ENCODE measurements at regions not wholly inside any gene's neighbourhood (a gene's known extent, or its start where the extent isn't known, plus 50 kb on each side); places are given as distances from the start of the nearest gene placed in this dataset.

DNA sequence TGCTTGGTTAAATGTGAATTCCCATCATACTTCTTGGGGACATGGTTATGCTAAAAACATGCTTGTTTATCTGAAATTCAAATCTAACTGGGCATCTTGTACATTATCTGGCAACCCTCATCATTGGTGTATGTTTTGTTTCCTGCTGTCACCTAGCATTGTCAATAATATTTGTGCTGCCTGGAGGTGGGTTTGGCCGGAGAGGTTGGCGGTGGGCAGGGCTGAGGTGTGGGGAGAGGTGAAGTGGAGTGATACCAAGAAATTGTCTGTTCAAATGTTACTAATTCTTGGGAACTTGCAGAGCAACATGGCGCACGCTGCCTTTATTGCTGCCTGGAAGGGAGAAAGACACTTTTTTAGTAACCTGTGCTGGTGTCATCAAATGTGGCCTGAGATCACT is 280.5 kb downstream of the VRK1 start:
- Mint-ChIP-seq H3K36me3 (ENCODE audit: insufficient read depth, unreplicated experiment) (no peaks in the 10 kb centered on the region), H3K9me3 (ENCODE audit: unreplicated experiment) (no peaks in the 10 kb centered on the region), H3K27ac (ENCODE audit: unreplicated experiment) (no peak overlapping the region), H3K4me1 (ENCODE audit: low read depth, unreplicated experiment) (no peaks in the 10 kb centered on the region), H3K27me3 (ENCODE audit: insufficient read depth, unreplicated experiment) (peaks cover 10% of the 10 kb centered on the region), H3K4me3 (ENCODE audit: unreplicated experiment) (no peak overlapping the region)
- H3K36me3 ChIP-seq (ENCODE audit: control insufficient read depth, insufficient read depth, low read length): no peaks in the 10 kb centered on the region
- BruUV-seq (replicated peaks): no TSS peak
- H3K4me1 ChIP-seq: no peaks in the 10 kb centered on the region
- intact Hi-C loops (cut with micrococcal nuclease; ENCODE audit: unreplicated experiment): no loop called here
- H3K9me3 ChIP-seq: no peaks in the 10 kb centered on the region
- DNase-seq: no peak
- ChIA-PET CTCF (no interaction called here), POLR2A (no interaction called here)
- H3K27me3 ChIP-seq (replicated peaks; ENCODE audit: control insufficient read depth, insufficient read depth, low read length): no peaks in the 10 kb centered on the region
- TF ChIP-seq, protein P1, sequence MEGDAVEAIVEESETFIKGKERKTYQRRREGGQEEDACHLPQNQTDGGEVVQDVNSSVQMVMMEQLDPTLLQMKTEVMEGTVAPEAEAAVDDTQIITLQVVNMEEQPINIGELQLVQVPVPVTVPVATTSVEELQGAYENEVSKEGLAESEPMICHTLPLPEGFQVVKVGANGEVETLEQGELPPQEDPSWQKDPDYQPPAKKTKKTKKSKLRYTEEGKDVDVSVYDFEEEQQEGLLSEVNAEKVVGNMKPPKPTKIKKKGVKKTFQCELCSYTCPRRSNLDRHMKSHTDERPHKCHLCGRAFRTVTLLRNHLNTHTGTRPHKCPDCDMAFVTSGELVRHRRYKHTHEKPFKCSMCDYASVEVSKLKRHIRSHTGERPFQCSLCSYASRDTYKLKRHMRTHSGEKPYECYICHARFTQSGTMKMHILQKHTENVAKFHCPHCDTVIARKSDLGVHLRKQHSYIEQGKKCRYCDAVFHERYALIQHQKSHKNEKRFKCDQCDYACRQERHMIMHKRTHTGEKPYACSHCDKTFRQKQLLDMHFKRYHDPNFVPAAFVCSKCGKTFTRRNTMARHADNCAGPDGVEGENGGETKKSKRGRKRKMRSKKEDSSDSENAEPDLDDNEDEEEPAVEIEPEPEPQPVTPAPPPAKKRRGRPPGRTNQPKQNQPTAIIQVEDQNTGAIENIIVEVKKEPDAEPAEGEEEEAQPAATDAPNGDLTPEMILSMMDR (IDR thresholded peaks at IDR 0.05; ENCODE audit: insufficient read depth in 1 of 2, low read depth in 1 of 2, low read length in 1 of 2, severe bottlenecking in 1 of 2, unreplicated experiment in 1 of 2): no peak
- H3K4me3 ChIP-seq (ENCODE audit: low read depth, low read length): no peak overlapping the region

GRCh38 chr14:97080991-97081390 is 283.8 kb downstream of the VRK1 start:
- Mint-ChIP-seq H3K36me3 (ENCODE audit: insufficient read depth, unreplicated experiment) (no peaks in the 10 kb centered on the region), H3K4me3 (ENCODE audit: unreplicated experiment) (no peak overlapping the region), H3K27me3 (ENCODE audit: insufficient read depth, unreplicated experiment) (peaks cover 5% of the 10 kb centered on the region), H3K9me3 (ENCODE audit: unreplicated experiment) (no peaks in the 10 kb centered on the region), H3K4me1 (ENCODE audit: low read depth, unreplicated experiment) (no peaks in the 10 kb centered on the region), H3K27ac (ENCODE audit: unreplicated experiment) (no peak overlapping the region)
- DNase-seq: no peak
- H3K4me1 ChIP-seq: no peaks in the 10 kb centered on the region
- CTCF ChIA-PET: no interaction called here
- BruUV-seq (replicated peaks): no TSS peak
- no peaks in the 10 kb centered on the region for H3K9me3 ChIP-seq
- TF ChIP-seq, protein P1 (IDR thresholded peaks at IDR 0.05; ENCODE audit: insufficient read depth in 1 of 2, low read depth in 1 of 2, low read length in 1 of 2, severe bottlenecking in 1 of 2, unreplicated experiment in 1 of 2): no peak
- H3K36me3 ChIP-seq (ENCODE audit: control insufficient read depth, insufficient read depth, low read length): no peaks in the 10 kb centered on the region
- POLR2A ChIA-PET: no interaction called here
- H3K27me3 ChIP-seq (replicated peaks; ENCODE audit: control insufficient read depth, insufficient read depth, low read length): no peaks in the 10 kb centered on the region
- intact Hi-C loops (cut with micrococcal nuclease; ENCODE audit: unreplicated experiment): no loop called here
- H3K4me3 ChIP-seq (ENCODE audit: low read depth, low read length): no peak overlapping the region

- Mint-ChIP-seq H3K36me3 (ENCODE audit: insufficient read depth, unreplicated experiment) (no peaks in the 10 kb centered on the region), H3K27ac (ENCODE audit: unreplicated experiment) (no peak overlapping the region), H3K4me1 (ENCODE audit: low read depth, unreplicated experiment) (no peaks in the 10 kb centered on the region), H3K9me3 (ENCODE audit: unreplicated experiment) (no peaks in the 10 kb centered on the region), H3K27me3 (ENCODE audit: insufficient read depth, unreplicated experiment) (no peaks in the 10 kb centered on the region), H3K4me3 (ENCODE audit: unreplicated experiment) (no peak overlapping the region)
- no peaks in the 10 kb centered on the region for H3K36me3 ChIP-seq (ENCODE audit: control insufficient read depth, insufficient read depth, low read length)
- TF ChIP-seq, protein P1 (IDR thresholded peaks at IDR 0.05; ENCODE audit: insufficient read depth in 1 of 2, low read depth in 1 of 2, low read length in 1 of 2, severe bottlenecking in 1 of 2, unreplicated experiment in 1 of 2): no peak
- no peak overlapping the region for H3K4me3 ChIP-seq (ENCODE audit: low read depth, low read length)
- no TSS peak for BruUV-seq (replicated peaks)
- no peaks in the 10 kb centered on the region for H3K9me3 ChIP-seq
- no peaks in the 10 kb centered on the region for H3K4me1 ChIP-seq
- intact Hi-C loops (cut with micrococcal nuclease; ENCODE audit: unreplicated experiment): no loop called here
- POLR2A ChIA-PET: no interaction called here
- no peak for DNase-seq
- H3K27me3 ChIP-seq (replicated peaks; ENCODE audit: control insufficient read depth, insufficient read depth, low read length): no peaks in the 10 kb centered on the region
- CTCF ChIA-PET: no interaction called here
Measured at GRCh38 chr14:97095269-97095668, 298.1 kb downstream of the VRK1 start.

Measured in Caco-2 (cell line).